Breast epithelium (tissue), 4 donors: ENCODE measurements at regions not wholly inside any gene's neighbourhood (a gene's known extent, or its start where the extent isn't known, plus 50 kb on each side); places are given as distances from the start of the nearest gene placed in this dataset.

Source experiments
- DNase-seq, 2 donors: peaks; one replicate each; pipeline ENCODE4 v3.0.0-alpha.2; 2019; ENCODE audit warnings: low spot score in 2 of 2
- H3K27ac ChIP-seq, 2 donors: fragments of 200-600 bp; sonication (generic) in 1 of 2; one replicate each; pipeline ENCODE4 v1.5.1; 2016 to 2019; ENCODE audit warnings: mild to moderate bottlenecking in 1 of 2
- H3K27me3 ChIP-seq, 2 donors: fragments of 200-600 bp; sonication (generic) in 1 of 2; one replicate each; pipeline versions ENCODE4 v1.5.1 to v1.6.0; 2017 to 2019; ENCODE audit warnings: control low read depth in 1 of 2, mild to moderate bottlenecking in 1 of 2
- H3K36me3 ChIP-seq: fragments of 200-600 bp; one replicate; pipeline ENCODE4 v1.5.1; 2019
- H3K4me1 ChIP-seq, 2 donors: fragments of 200-600 bp; sonication (generic); one replicate each; pipeline ENCODE4 v1.5.1; 2016 to 2019; ENCODE audit warnings: control low read depth in 1 of 2
- H3K4me3 ChIP-seq, 3 donors: fragments of 200-600 bp; sonication (generic); 1 replicate in 2 of 3; 2 replicates in 1 of 3; pipeline ENCODE4 v1.5.1; 2016 to 2019; ENCODE audit warnings: mild to moderate bottlenecking in 3 of 3, moderate library complexity in 2 of 3
- H3K9me3 ChIP-seq, 2 donors: fragments of 200-600 bp; sonication (generic) in 1 of 2; one replicate each; pipeline ENCODE4 v1.5.1; 2016 to 2019; ENCODE audit warnings: control low read depth in 1 of 2
- CTCF ChIP-seq, 3 donors: fragments of 450-650 bp; IDR thresholded peaks; one replicate each; pipeline ENCODE4 v1.5.1; 2016 to 2017; ENCODE audit warnings: antibody characterized with exemption in 3 of 3, mild to moderate bottlenecking in 3 of 3, moderate library complexity in 3 of 3
- POLR2A ChIP-seq: fragments of 450-650 bp; IDR thresholded peaks from one replicate; pipeline ENCODE4 v1.6.1; 2016; ENCODE audit warnings: antibody characterized with exemption, mild to moderate bottlenecking, moderate library complexity
- POLR2AphosphoS5 ChIP-seq, 3 donors: sonication (generic); formaldehyde crosslinking; IDR thresholded peaks; one replicate each; pipeline ENCODE4 v1.6.1; 2017; ENCODE audit warnings: antibody characterized with exemption in 3 of 3
- intact Hi-C: fragments of 100-400 bp; cut with DNase I; formaldehyde crosslinking; loops from one replicate; pipeline ENCODE4 v1.15.1; 2023; ENCODE audit warnings: low total_unique reads

- intact Hi-C loops = no loop called here
- DNase-seq = no peak
- H3K9me3 ChIP-seq = no peaks in the 10 kb centered on the region
- no peaks in the 10 kb centered on the region for H3K36me3 ChIP-seq
- no peak overlapping the region for H3K27ac ChIP-seq
- no peak overlapping the region for H3K4me3 ChIP-seq
- no peaks in the 10 kb centered on the region for H3K4me1 ChIP-seq
- no peaks in the 10 kb centered on the region for H3K27me3 ChIP-seq
- TF ChIP-seq CTCF (IDR thresholded peaks at IDR 0.05) (no peak), POLR2AphosphoS5 (IDR thresholded peaks at IDR 0.05) (no peak), POLR2A (no peak)
Measured at GRCh38 chr7:114818501-114818900, 103.4 kb upstream of the MDFIC start.

GRCh38 chr7:114819616-114820362 is 102.1 kb upstream of the MDFIC start:
- Histone ChIP-seq H3K4me3 (no peak overlapping the region), H3K36me3 (no peaks in the 10 kb centered on the region), H3K9me3 (no peaks in the 10 kb centered on the region), H3K4me1 (no peaks in the 10 kb centered on the region), H3K27me3 (no peaks in the 10 kb centered on the region), H3K27ac (peak overlapping the region; percentile 27 to 29)
- TF ChIP-seq POLR2AphosphoS5 (IDR thresholded peaks at IDR 0.05) = peak in 2 of 3 donors; percentile 18 to 30
- TF ChIP-seq POLR2A = no peak
- peak in 1 of 2 donors; percentile 36 for DNase-seq
- intact Hi-C loops = no loop called here

- Histone ChIP-seq H3K9me3 (no peaks in the 10 kb centered on the region), H3K27ac (no peak overlapping the region), H3K36me3 (no peaks in the 10 kb centered on the region), H3K4me1 (no peaks in the 10 kb centered on the region), H3K27me3 (no peaks in the 10 kb centered on the region), H3K4me3 (no peak overlapping the region)
- TF ChIP-seq POLR2A (no peak), POLR2AphosphoS5 (IDR thresholded peaks at IDR 0.05) (no peak), CTCF (IDR thresholded peaks at IDR 0.05) (no peak)
- intact Hi-C loops = no loop called here
- DNase-seq = no peak
Measured at GRCh38 chr7:114821030-114821900, 100.6 kb upstream of the MDFIC start.

- H3K27ac ChIP-seq = no peak overlapping the region
Measured at GRCh38 chr7:114822131-114822530, 99.8 kb upstream of the MDFIC start.

GRCh38 chr7:114822844-114823243 is 99.0 kb upstream of the MDFIC start:
- Histone ChIP-seq H3K9me3 (peaks cover 0 to 4% of the 10 kb centered on the region in 2 donors), H3K27me3 (no peaks in the 10 kb centered on the region), H3K36me3 (no peaks in the 10 kb centered on the region), H3K27ac (no peak overlapping the region), H3K4me3 (no peak overlapping the region), H3K4me1 (no peaks in the 10 kb centered on the region)
- DNase-seq = no peak
- TF ChIP-seq POLR2AphosphoS5 (IDR thresholded peaks at IDR 0.05) (no peak), CTCF (IDR thresholded peaks at IDR 0.05) (no peak), POLR2A (no peak)
- intact Hi-C loops = no loop called here

More at GRCh38 chr7:114822131-114822530, 99.8 kb upstream of the MDFIC start:
- H3K27me3 ChIP-seq = no peaks in the 10 kb centered on the region
- no peaks in the 10 kb centered on the region for H3K36me3 ChIP-seq
- TF ChIP-seq POLR2A (no peak), CTCF (IDR thresholded peaks at IDR 0.05) (no peak), POLR2AphosphoS5 (IDR thresholded peaks at IDR 0.05) (no peak)
- DNase-seq = no peak
- peaks cover 0 to 4% of the 10 kb centered on the region in 2 donors for H3K9me3 ChIP-seq
- H3K4me3 ChIP-seq = no peak overlapping the region
- intact Hi-C loops = no loop called here
- no peaks in the 10 kb centered on the region for H3K4me1 ChIP-seq
